Neural cell (in vitro differentiated cells): ENCODE measurements at regions not wholly inside any gene's neighbourhood (a gene's known extent, or its start where the extent isn't known, plus 50 kb on each side); places are given as distances from the start of the nearest gene placed in this dataset.

ENCODE experiments used
- EP300 ChIP-seq: fragments of 450-650 bp; conservative IDR thresholded peaks from 2 replicates; pipeline ENCODE4 v1.6.1; 2014; ENCODE audit warnings: antibody characterized with exemption, mild to moderate bottlenecking, moderate library complexity; ENCODE audit not compliant: poor library complexity, severe bottlenecking
- EZH2 ChIP-seq: fragments of 200-600, 300-800 bp; shearing (Covaris generic), sonication (generic); IDR thresholded peaks from 2 replicates; pipeline ENCODE4 v1.6.1; 2014; ENCODE audit warnings: antibody characterized with exemption, low read length, borderline replicate concordance, mild to moderate bottlenecking; ENCODE audit not compliant: insufficient read depth, poor library complexity, severe bottlenecking
- MXI1 ChIP-seq: fragments of 450-650 bp; conservative IDR thresholded peaks from 2 replicates; pipeline ENCODE4 v1.6.1; 2014; ENCODE audit warnings: antibody characterized with exemption, mild to moderate bottlenecking; ENCODE audit not compliant: poor library complexity, severe bottlenecking
- POLR2AphosphoS5 ChIP-seq: IDR thresholded peaks from 2 replicates; pipeline ENCODE4 v1.6.1; 2012
- RAD21 ChIP-seq: fragments of 450-650 bp; conservative IDR thresholded peaks from 2 replicates; pipeline ENCODE4 v1.6.1; 2014; ENCODE audit warnings: antibody characterized with exemption, mild to moderate bottlenecking, moderate library complexity
- TAF1 ChIP-seq: IDR thresholded peaks from 2 replicates; pipeline ENCODE4 v1.6.1; 2012; ENCODE audit warnings: low read depth
- TF ChIP-seq, protein P1 (sequence below): fragments of 450-650 bp; IDR thresholded peaks from 2 replicates; pipeline ENCODE4 v1.5.1; 2014; ENCODE audit warnings: antibody characterized with exemption, mild to moderate bottlenecking, moderate library complexity; ENCODE audit not compliant: poor library complexity, severe bottlenecking
- TF ChIP-seq, protein P2 (sequence below): IDR thresholded peaks from 2 replicates; pipeline ENCODE4 v1.6.1; 2012; ENCODE audit warnings: borderline replicate concordance

DNA sequence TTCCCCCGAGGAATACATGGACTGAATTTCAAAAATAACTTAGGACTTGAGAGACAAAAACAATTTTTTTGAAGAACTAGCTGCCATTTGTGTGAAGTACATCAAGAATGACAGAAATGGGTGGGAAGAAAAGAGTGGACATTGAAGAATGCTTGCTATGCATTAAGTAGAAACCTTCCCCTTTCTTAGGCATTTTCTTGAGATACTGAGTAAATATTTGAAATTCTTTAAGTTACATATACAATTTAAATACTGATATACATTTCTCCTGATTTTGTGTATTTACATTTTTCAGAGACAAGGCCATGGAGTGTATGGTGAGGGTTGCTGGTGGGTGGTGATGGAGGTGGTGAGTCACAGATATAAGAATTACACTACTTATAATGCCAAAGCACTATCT lies 319.3 kb upstream of the ADAMTSL1 start:
- TF ChIP-seq, protein P1, sequence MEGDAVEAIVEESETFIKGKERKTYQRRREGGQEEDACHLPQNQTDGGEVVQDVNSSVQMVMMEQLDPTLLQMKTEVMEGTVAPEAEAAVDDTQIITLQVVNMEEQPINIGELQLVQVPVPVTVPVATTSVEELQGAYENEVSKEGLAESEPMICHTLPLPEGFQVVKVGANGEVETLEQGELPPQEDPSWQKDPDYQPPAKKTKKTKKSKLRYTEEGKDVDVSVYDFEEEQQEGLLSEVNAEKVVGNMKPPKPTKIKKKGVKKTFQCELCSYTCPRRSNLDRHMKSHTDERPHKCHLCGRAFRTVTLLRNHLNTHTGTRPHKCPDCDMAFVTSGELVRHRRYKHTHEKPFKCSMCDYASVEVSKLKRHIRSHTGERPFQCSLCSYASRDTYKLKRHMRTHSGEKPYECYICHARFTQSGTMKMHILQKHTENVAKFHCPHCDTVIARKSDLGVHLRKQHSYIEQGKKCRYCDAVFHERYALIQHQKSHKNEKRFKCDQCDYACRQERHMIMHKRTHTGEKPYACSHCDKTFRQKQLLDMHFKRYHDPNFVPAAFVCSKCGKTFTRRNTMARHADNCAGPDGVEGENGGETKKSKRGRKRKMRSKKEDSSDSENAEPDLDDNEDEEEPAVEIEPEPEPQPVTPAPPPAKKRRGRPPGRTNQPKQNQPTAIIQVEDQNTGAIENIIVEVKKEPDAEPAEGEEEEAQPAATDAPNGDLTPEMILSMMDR: no peak
- TF ChIP-seq EP300: no peak
- no peak for TF ChIP-seq EZH2
- TF ChIP-seq RAD21: no peak
- no peak for TF ChIP-seq POLR2AphosphoS5
- no peak for TF ChIP-seq TAF1
- TF ChIP-seq, protein P2, sequence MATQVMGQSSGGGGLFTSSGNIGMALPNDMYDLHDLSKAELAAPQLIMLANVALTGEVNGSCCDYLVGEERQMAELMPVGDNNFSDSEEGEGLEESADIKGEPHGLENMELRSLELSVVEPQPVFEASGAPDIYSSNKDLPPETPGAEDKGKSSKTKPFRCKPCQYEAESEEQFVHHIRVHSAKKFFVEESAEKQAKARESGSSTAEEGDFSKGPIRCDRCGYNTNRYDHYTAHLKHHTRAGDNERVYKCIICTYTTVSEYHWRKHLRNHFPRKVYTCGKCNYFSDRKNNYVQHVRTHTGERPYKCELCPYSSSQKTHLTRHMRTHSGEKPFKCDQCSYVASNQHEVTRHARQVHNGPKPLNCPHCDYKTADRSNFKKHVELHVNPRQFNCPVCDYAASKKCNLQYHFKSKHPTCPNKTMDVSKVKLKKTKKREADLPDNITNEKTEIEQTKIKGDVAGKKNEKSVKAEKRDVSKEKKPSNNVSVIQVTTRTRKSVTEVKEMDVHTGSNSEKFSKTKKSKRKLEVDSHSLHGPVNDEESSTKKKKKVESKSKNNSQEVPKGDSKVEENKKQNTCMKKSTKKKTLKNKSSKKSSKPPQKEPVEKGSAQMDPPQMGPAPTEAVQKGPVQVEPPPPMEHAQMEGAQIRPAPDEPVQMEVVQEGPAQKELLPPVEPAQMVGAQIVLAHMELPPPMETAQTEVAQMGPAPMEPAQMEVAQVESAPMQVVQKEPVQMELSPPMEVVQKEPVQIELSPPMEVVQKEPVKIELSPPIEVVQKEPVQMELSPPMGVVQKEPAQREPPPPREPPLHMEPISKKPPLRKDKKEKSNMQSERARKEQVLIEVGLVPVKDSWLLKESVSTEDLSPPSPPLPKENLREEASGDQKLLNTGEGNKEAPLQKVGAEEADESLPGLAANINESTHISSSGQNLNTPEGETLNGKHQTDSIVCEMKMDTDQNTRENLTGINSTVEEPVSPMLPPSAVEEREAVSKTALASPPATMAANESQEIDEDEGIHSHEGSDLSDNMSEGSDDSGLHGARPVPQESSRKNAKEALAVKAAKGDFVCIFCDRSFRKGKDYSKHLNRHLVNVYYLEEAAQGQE: no peak
- no peak for TF ChIP-seq MXI1
